ENCODE measurements at regions not wholly inside any gene's neighbourhood (a gene's known extent, or its start where the extent isn't known, plus 50 kb on each side); places are given as distances from the start of the nearest gene placed in this dataset.
A peak's percentile ranks its signal among the peaks of the same experiment; 100 is the strongest.
"Not testable (repeated sequence)": the region's sequence is repeated elsewhere in the genome, so short reads cannot be mapped to it uniquely, and the experiment has no call there.

DNA sequence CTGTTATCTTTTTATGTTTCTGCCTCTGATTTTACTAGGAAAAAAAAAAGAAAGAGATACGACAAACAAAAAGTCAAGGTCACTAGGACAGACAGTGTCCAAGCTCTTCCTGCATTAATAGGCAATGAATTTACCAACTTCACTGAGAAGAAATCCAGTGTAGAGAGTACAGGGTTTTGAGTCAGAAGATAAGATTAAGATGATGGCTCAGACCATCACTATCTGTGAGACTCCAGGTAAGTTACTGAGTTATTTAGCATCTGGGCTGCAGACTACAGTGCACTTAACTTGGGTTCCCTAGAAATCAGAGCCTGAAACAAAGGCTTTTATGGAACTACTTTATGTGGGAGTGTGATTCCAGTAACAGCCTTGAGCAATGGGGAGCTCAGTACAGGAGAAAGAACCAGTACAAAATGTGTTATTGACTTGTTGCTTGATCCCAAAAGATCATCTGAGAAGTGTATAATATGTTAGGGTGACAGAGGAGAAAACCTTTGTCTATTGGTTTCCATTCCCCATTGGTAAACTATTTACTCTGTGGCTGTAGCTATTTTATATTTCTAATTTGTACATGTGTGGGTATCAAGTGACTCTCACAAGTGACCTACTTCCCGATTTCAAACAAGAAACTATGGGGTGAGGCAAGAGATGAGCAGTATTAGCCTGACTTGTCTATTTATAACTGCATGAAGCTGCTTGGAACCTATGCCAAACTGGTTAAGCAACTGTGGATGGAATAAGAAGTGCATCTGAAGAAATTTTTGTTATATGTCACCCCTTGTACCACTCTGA lies 395.8 kb downstream of the RAB38 start:
- no peak for DNase-seq (ENCODE audit: extremely low read depth, low read depth)

DNA sequence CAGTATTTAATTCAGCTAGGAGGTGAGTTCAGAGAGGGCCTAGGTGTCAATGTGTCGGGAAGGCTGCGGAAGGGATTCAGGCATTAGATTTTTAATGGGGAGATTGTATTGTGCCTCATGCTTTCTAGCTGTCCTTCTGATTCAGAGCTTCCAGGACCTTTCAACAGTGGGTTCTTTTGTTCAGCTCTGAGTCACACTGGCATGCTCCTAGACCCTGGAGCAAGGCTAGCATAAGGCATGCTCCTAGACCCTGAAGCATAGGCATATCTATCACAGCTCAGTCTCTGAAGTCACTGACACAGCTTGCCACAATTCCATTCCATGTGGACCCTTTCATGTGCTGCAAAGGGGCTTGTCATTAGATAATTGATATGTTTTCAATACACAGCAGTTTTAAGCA lies 396.9 kb downstream of the RAB38 start:
- DNase-seq (ENCODE audit: extremely low read depth, low read depth): no peak

DNA sequence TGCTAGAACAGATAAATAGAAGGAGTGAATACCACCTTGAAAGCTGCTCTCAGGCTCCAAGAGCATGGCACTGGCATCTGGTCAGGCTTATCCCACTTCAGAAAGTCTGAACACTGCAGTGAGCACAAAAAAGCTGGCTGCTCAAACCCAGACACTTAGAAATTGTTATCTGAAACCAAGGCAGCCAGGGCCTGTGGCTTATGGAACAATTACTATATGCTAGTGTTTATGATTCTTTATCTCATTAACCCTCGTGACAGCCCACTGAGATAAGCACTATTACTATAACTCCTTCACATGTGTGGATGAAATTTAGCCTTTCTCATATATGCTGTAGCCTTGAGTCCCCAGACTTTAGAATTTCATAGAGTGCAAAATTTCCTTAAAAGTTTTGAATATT lies 400.2 kb downstream of the RAB38 start:
- DNase-seq (ENCODE audit: extremely low read depth, low read depth): no peak

DNA sequence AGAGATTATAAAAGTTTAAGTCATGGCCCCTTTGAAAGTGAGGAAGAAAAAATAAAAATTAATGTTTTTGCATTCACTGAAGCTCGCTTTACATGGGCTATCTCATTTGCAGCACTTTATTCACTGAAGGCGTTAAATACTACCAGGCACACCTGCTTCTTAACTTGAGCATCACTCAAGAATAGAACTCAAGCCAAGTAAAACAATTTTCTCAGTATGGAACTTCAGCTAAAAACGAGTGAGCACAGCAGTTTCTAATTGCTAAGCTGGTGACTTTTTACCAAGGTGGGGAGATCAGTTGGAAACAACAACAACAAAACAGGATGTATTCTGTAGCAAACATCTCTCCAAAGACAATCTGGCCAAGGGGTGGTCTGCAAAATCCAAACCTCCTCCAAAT lies 405.6 kb downstream of the RAB38 start:
- no peak for DNase-seq (ENCODE audit: extremely low read depth, low read depth)

DNA sequence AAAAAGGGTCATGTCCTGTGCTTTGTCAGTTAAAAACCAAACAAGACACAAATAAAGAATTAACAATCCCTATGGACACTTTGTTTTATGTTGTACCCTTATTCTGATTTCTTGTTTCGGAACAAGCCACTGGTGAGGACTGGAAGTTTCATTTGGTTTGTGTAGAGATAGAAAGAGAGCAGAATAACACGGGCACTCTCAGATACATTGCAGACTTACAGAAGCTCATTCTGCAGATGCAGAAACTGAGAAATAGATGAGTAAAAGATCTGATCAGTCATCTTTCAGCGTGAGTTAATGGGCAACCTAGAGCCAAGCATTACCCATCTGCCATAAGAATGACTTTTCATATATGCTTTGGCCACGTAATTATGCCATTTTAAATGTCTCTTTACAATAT lies 407.6 kb downstream of the RAB38 start:
- DNase-seq (ENCODE audit: extremely low read depth, low read depth): no peak

DNA sequence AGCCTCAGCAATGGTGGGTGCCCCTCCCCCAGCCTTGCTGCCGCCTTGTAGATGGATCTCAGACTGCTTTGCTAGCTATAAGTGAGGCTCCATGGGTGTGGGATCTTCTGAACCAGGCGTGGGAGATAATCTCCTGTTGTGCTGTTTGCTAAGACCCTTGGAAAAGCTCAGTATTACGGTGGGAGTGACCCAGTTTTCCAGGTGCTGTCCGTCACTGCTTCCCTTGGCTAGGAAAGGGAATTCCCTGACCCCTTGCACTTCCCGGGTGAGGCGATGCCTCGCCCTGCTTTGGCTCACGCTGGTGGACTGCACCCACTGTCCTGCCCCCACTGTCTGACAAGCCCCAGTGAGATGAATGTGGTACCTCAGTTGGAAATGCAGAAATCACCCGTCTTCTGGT lies 411.2 kb downstream of the RAB38 start:
- DNase-seq (ENCODE audit: extremely low read depth, low read depth): not testable (repeated sequence)

DNA sequence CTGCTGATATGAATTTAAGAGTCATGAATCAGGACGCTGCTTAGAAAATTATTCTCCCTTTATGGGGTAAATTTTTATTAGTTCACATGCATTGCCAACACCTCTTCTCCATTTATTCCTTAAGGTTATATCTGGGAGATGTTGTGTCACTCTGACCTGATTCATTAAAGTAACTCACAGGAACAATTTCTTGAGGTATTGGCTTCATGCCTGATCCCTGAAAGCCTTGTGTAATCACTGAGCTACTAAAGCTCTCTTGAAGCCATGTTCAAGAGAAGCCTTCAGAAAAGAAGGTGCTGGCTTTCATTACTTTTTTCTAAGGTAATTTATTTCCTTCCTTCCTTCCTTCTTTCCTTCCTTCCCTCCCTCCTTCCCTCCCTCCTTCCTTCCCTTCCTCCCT lies 420.6 kb downstream of the RAB38 start:
- DNase-seq (ENCODE audit: extremely low read depth, low read depth): no peak

DNA sequence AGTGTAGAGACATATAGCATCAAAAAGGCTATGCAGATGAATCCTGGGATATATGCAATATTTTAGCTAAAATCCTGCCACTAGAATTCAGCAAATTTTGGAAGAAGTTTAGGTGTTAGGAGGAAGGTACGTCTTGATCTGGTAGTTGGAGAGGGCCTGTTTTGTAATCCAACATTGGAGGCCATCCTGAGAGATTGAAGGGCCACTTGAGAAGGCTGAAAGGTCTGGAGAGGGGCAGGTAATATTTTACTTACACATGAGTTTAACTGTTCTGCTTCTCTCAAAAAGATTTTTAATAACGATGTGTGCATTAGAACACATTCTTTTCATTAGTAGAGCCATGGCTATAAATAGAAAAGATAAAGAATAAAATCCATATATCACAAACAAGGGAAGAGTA lies 422.1 kb downstream of the RAB38 start:
- no peak for DNase-seq (ENCODE audit: extremely low read depth, low read depth)

DNA sequence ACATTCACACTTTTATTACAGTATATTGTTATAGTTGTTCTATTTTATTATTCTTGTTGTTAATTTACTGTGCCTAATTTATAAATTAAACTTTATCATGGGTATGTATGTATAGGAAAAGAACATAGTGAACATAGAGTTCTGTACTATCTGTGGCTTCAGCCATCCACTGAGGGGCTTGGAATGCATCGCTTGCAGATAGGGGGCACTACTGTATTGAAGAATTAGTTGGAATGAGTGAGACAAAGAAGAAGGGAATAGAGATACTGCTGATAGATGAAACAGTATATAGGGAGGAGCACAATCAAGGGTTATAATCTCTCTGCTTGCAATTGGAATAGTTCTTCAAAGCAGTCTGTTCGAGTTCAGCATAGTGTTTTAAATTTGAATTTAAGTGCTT lies 432.2 kb downstream of the RAB38 start:
- no peak for DNase-seq (ENCODE audit: extremely low read depth, low read depth)

DNA sequence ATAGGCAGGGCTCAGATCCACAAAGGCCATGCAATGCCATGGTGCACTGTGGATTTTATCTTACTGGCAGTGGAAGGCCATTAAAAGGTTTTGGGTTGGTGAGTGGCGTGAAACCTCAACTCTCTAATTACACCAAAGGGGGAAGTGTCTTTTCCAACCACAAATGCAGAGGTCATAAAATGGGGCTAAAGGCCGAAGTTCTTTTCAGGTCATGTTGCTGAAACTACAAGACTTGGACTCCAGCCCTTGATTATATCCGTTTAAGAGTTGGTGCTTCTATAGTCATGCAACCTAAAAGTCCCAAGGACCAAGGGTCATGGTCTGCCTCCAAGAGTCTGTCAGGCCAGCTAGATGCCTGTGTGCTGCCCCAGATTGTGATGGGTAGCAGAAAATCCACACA lies 434.3 kb downstream of the RAB38 start:
- no peak for DNase-seq (ENCODE audit: extremely low read depth, low read depth)

DNA sequence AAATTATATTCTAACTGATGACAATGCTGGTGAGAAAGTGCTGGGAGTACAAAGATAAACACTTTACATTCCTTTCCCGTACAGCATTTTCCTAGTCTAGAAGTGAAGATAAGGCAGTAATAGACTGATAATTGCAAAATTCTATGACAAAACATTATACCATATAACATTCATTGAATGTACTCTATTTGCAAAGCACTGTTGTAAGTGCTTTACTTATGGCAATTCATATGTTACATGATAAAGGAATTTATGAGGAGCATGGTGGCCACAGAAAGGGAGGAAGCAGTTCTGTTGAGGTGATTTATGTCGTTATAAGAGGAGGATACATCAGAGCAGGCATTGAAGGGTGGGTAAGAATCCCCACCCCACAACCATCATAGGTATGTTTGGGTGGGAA lies 434.8 kb downstream of the RAB38 start:
- no peak for DNase-seq (ENCODE audit: extremely low read depth, low read depth)

DNA sequence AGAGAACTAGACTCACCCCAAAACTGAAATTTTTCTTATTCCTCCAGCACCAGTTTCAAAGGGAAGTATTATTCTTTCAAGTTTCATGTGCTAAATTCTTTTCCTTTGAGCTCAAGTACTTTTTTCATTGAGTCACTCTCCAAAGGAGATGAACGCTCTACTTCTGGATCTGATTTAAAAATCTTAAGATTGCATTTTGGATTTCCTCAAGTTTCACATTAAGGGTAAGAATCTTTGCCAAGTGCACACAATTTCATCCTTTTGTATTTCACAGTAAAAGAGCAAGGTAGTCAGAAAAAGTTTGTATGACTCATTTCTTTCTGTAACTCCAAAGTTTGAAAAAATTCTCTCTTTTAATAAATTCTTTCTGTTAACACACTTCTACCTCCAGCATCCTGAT lies 435.5 kb downstream of the RAB38 start:
- DNase-seq (ENCODE audit: extremely low read depth, low read depth): no peak

DNA sequence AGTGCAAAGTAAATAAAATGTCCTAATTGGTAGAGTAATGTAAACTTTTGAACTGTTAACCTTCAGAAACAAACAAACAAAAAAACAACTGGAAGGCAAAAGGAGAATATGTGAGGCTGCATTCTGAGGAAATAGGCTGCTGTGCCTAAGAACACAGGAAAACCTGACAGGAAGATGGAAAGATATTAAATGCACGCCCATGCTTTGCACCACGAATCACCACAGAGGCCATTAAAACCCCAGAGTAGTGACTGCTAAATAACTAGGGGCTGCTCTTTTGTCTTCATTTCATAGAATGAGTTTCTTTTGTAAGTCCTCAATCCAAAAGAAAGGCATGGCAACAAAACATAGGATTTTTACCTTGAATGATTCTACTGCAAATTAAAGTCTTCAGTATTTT lies 436.0 kb downstream of the RAB38 start:
- no peak for DNase-seq (ENCODE audit: extremely low read depth, low read depth)

DNA sequence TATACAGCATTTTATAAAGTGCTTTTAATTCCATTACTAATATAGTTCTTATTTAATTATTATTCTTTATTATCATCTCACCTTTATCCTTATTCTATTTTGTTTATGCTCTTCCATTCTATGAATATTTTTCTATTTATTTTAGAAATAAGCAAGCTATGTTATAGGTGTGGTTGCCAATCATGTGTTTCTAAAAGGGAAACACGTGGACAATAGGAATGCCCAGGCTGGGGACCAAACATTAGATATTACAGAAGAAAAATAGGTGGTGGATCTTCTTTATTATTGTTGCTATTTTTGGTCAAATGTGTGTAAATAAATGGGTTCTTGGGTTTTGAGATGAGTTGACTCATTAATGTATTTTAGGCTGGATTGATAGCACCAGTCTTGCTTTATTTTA lies 438.3 kb downstream of the RAB38 start:
- no peak for DNase-seq (ENCODE audit: extremely low read depth, low read depth)

DNA sequence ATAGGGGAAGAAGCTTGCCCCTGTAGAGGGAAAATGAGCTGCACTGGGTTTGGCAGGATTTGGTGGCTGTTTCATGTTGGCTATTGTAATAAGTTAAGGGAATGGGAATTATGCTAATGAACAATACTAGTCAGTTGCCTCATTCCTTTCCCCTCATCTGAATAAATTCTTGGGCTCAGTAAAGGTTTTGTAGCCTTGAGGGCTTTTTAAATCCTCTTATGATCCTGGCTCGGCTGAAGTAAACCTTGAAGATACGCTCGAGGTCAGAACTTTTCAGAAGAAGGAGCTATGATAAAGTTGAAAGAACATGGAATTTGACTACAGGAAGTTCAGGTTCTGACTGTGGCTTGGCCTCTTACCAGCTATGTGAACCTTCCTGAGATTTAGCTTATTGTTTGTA lies 448.7 kb downstream of the RAB38 start:
- DNase-seq (ENCODE audit: extremely low read depth, low read depth): no peak

DNA sequence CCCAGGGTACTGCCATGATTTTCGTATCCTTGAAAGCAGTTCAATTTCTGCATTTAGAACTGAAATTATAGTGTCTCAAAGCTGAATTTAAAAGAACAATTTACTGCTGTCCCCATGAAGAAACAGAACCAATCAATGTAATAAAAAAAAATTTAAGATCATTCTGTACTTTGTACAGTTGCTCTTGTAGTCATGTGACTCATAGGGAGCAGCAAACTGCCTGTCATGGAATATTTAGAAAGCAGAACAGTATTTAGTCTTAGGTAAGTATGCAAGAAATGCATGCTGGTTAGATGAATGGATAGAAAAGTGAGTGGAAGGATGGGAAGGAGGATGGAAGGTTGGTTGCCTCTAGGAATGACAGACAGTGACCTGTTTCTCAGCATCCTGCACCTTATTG lies 450.9 kb downstream of the RAB38 start:
- no peak for DNase-seq (ENCODE audit: extremely low read depth, low read depth)

DNA sequence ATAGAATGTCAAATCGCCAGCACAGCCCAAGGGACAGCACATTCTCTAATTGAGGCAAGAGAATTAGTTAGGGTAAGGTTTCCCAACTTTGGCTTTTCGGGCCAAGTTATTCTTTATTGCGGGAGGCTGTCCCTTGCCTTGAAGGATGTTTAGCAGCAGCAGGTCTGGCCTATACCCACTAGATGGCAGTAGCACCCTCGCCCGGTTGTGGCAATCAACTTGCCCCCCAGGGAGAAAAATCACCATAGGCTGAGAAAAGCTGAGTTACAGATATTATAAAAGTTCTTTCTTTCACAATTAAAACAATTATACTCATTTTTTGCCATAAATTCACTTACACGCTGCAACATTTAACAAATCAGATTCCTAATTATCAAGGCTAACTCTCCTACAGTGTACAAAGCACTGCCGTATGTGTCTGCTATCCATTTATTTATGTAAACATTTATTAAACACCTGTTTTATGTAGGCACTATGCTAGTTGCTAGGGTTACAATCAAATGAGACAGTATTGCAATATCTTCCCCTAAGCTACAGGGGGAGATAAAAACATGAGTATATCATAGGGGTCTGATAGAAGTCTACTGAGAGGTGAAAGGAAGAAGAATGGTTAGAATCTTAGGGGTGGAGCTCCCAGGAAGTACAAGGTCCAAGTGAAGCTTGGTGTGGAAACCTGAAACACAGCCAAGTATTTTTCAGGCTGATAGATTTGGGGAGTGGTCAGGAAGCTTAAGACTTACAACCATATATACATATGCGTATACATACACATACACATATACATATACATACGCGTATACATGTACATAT lies 452.3 kb downstream of the RAB38 start:
- peak; percentile 26 for DNase-seq (ENCODE audit: extremely low read depth, low read depth)

DNA sequence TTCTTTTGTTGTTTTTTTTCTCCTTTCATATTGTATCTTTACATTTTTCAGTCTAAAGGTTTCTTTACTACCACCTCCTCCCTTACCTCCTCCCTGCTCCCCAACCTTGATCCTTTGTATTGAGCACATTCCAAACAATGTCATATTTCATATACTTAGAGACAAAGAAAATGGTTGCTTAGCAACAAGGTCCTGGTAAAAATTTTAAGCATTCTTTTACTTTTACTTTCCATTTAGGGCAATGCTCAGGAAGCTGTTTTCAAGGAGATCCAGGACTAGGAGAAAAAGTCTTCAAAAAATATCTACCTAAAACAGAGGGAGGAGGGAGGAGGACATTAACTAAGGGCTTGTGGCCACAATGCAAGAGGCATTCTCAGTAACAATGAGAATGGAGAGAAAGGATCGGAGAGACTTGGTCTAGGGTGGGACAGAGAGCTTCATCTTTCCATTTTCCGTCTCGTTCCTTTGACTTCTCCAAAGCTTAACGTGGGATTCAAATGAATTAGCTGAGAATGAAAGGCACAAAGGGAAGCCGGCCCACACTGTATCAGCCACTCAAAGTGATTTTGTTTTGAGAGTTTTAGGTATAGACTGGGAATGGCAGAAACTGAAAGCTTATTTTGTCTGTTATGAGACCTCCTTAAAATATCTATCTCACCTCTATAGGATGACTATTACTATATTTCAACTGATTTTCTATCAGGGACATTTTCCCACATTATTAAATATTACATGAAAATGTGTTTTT lies 455.7 kb downstream of the RAB38 start:
- DNase-seq (ENCODE audit: extremely low read depth, low read depth): no peak

DNA sequence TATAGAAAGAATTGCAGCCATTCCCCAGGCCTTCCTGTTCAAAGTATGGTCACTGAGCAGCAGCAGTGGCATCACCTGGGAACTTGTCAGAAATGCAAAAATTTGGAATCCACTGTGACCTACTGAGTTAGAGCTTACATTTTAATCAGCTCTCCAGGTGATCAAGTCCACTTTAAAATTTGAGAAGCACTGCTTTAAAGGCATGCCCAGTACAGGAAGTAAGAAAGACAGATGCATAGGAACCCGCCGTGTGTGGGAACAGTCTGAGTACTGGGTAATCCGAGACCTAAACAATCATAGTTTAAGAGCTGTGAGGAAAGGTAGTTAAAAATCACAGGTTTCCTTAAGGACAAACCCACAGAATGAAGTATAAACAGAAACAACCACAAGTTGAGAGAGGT lies 462.4 kb downstream of the RAB38 start:
- no peak for DNase-seq (ENCODE audit: extremely low read depth, low read depth)

DNA sequence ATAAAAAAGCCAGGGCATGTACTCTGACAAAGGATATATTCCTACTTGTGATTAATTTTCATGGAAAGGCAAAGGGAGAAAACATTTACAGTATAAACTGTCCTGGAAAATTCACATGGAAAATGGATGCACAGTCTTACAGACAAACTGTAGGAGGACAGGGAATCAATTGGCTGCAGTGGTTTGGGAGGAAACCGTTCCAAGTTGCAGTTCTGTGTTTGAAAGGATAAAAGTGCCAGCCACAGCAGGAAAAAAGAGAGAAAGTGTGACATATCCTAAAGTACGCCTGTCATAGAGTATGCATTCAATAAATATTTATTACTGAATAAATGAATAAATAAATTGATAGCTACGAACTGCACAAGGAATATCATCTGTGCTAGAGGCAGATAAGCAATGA lies 462.9 kb downstream of the RAB38 start:
- DNase-seq (ENCODE audit: extremely low read depth, low read depth): no peak

DNA sequence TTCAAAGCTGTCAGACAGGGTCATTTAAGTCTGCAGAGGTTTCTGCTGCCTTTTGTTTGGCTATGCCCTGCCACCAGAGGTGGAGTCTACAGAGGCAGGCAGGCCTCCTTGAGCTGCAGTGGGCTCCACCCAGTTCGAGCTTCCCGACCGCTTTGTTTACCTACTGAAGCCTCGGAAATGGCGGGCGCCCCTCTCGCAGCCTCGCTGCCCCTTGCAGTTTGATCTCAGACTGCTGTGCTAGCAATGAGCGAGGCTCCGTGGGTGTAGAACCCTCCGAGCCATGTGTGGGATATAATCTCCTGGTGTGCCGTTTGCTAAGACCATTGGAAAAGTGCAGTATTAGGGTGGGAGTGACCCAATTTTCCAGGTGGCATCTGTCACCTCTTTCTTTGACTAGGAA lies 471.7 kb downstream of the RAB38 start:
- not testable (repeated sequence) for DNase-seq (ENCODE audit: extremely low read depth, low read depth)

DNA sequence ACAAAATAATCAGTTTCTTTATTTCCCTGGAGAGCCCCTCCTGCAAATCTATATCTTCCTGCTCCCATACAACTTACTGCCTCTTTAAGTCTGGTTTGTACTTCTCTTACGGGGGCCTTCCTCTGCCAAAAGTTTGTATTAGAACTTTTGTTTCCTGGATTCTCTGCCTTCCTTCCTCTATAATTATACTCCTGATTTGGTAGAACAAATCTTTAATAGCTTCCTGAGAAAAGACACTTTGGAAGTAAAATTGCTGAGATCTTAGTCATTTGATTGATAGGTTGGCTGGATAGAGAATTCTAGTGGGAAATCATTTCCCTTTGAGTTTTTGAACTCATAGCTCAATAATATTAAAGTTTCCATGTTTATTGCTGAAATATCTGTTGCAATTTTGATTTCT lies 499.2 kb downstream of the RAB38 start:
- no peak for DNase-seq (ENCODE audit: extremely low read depth, low read depth)
